Spleen (tissue), 7 donors: ENCODE measurements at regions not wholly inside any gene's neighbourhood (a gene's known extent, or its start where the extent isn't known, plus 50 kb on each side); places are given as distances from the start of the nearest gene placed in this dataset.

ENCODE experiments used
- POLR2A ChIP-seq, 3 donors: fragments of 450-650 bp; IDR thresholded peaks; one replicate each; pipeline ENCODE4 v1.5.1; 2017; ENCODE audit warnings: antibody characterized with exemption in 3 of 3, mild to moderate bottlenecking in 1 of 3
- TF ChIP-seq, protein P1 (sequence below), 11 experiments: fragments of 200-600 bp in 7 of 11; fragments of 450-650 bp in 4 of 11; sonication (generic) in 4 of 11; IDR thresholded peaks in 8 of 11; conservative IDR thresholded peaks in 3 of 11; 1 replicate in 7 of 11; 2 replicates in 4 of 11; pipeline versions ENCODE4 v1.4.0 to v1.8.0; 2016 to 2021; ENCODE audit warnings: antibody characterized with exemption in 11 of 11, inconsistent platforms in 4 of 11, mild to moderate bottlenecking in 1 of 11
- donor health status: DM: no; HTN: no; CAD: no; lungs with moderate emphysema.
- donor health status: DM: no; HTN: no; CAD: no.
- donor health status: DM: no; HTN: no; CAD: no.

DNA sequence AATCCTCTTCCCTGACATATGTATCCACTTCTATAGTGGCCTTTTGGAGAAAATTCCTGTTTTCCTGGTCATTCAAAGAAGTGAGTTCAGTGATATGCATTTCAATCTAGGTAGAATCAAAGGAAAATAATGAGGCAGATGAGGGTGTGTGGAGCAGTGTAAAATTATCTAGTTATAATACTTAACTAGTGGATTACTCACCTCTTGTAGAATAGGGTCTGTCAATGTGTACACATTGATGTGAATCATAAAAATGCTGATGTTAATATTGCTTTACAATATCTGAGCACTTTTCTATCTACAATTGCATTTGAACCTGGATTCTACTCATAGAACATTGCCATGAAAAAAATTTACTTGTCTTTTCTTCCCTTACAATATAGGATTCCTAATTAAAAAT lies 293.5 kb downstream of the GBA3 start:
- TF ChIP-seq, protein P1, sequence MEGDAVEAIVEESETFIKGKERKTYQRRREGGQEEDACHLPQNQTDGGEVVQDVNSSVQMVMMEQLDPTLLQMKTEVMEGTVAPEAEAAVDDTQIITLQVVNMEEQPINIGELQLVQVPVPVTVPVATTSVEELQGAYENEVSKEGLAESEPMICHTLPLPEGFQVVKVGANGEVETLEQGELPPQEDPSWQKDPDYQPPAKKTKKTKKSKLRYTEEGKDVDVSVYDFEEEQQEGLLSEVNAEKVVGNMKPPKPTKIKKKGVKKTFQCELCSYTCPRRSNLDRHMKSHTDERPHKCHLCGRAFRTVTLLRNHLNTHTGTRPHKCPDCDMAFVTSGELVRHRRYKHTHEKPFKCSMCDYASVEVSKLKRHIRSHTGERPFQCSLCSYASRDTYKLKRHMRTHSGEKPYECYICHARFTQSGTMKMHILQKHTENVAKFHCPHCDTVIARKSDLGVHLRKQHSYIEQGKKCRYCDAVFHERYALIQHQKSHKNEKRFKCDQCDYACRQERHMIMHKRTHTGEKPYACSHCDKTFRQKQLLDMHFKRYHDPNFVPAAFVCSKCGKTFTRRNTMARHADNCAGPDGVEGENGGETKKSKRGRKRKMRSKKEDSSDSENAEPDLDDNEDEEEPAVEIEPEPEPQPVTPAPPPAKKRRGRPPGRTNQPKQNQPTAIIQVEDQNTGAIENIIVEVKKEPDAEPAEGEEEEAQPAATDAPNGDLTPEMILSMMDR (IDR thresholded peaks at IDR 0.05 in 8 of 11, conservative IDR thresholded peaks at IDR 0.05 in 3 of 11) = no peak
- no peak for TF ChIP-seq POLR2A (IDR thresholded peaks at IDR 0.05)
